HG03354 (cell line): ENCODE measurements at regions not wholly inside any gene's neighbourhood (a gene's known extent, or its start where the extent isn't known, plus 50 kb on each side); places are given as distances from the start of the nearest gene placed in this dataset.
A peak's percentile ranks its signal among the peaks of the same experiment; 100 is the strongest.

Experiments used
- ATAC-seq: cut with Tn5 transposase; IDR thresholded peaks from one replicate; pipeline ENCODE4 v1.9.1; 2021; ENCODE audit warnings: mild to moderate bottlenecking; ENCODE audit not compliant: unreplicated experiment, poor library complexity, severe bottlenecking

DNA sequence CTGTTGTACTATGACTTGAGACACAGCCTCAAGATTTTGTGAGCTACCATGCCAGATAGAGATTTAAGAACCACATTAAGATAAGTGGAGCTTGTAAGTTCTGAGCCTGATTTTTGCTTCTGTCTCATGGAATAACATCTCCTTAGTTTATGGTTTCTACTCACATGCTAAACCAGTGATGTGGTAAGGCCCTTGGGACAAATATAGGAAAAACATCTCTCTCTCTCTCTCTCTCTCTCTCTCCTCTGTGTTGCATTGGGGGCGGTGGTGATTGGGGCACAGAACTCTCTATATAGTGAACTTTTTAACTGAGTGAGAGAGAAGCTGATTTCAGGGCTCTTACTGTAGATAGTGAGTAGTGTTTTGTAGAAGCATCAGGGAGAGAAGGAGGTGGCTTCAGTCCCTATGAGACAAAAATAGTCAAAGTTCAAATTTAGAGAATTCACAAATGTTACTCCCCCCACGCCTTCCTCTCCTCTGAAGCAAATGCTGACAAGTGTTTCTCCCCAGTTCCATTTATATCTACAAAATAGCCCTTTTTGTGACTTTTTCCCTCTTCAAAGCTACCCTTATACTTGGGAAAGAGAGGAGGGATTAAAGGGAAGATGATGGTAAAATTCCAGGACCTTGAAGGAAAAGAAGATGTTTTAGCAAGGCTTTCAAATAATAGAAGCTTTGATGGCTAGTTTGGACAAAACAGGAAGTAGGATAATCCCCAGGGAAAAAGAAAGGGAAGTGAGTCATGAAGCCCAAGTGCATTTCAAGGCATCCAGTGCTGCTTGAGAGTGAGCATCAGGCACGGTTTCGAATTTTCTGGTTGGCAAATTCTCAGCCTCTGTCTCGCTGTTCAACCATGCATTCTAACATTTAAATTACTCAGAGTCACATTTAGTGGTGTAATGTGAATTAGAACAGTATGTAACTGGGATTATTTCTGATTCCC lies 134.3 kb upstream of the AP1S2 start:
- no peak for ATAC-seq

DNA sequence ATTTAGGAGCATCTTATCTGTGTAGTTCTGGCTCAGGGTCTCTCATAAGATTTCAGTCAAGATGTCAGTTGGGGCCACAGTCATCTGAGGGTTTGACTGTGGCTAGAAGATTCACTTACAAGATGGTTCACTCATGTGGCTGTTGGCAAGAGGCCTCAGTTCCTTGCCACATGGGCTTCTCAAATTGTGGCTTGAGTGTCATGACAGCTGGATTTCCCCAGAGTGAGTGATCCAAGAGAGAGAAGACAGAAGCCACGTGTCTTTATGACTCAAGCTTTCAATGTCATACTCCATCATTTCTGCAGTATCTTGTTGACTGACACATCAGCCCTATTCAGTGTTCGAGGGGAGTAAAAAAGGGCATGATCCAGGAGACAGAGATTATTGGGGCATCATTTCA lies 131.3 kb upstream of the AP1S2 start:
- ATAC-seq: no peak

DNA sequence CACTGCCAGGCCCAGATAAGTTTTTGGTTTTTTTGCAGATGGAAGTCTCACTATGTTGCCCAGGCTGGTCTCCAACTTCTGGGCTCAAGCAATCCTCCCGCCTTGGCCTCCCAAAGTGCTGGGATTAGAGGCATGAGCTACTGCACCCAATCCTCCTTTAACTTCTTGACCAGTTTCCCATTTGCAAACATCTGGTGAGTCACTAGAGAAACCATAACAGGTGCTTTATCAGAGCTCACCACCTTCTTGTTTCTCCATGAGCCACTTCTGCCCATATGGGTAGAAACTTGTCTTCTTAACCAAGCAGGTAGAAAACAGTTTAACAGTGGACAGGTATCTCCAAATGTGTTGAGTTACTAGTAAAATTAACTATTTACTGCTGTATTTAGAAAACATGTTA lies 128.4 kb upstream of the AP1S2 start:
- ATAC-seq: no peak

DNA sequence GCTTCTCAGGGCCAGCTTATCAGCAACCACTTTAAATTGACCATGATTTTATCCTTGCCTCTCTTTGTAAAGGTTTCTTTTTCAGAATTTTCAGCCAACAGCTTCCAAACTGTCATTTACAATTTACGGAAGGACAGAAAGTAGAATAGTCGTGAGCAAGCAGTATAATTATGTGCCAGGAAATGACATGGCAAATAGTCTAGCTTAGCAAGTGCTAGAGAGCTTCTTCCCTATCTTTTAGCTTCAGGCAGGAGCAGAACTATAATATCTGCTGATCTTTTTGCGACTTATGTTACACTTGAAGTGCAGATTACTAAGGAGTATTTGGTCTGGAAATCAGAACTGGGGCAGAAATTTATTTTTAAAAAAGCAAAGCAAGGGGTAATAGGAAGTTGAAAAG lies 123.0 kb upstream of the AP1S2 start:
- ATAC-seq: no peak

DNA sequence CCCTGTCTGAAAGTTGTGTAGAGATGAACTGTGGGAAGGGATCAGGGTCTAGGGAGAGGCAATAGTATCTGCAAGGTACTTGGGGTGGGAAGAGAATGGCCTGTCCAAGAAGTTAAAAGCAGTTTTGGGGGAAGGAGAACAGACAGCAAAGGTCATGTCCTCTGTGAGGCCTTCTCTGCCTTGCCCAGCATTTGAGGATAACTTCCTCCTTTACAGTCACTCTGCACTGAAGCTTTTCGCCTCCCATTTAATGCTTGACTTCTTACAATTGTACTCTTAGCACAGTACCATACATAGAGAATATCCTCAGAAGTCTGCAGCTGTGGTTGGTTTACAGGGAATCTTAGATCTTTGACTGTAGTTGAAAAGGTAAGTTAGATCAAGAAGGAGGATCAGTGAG lies 121.8 kb upstream of the AP1S2 start:
- no peak for ATAC-seq

DNA sequence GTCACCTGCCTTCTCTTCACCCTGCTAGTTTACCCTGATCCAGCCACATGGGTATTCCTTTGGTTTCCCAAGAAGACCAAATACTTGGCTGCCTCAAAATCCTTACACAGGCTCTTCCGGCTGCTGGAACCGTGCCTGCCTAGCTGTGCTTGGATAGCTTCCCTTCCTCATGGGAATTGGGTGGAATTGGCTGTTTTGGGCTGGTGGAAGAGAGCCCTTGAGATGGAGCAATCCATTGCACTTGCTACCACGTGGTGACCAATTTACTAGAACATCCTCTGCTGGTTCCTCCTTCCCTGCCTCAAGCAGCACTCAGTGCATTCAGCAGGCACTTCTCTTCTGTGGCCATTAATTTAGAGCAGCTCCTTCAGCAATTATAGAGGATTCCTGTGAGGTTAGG lies 119.3 kb upstream of the AP1S2 start:
- ATAC-seq: no peak

DNA sequence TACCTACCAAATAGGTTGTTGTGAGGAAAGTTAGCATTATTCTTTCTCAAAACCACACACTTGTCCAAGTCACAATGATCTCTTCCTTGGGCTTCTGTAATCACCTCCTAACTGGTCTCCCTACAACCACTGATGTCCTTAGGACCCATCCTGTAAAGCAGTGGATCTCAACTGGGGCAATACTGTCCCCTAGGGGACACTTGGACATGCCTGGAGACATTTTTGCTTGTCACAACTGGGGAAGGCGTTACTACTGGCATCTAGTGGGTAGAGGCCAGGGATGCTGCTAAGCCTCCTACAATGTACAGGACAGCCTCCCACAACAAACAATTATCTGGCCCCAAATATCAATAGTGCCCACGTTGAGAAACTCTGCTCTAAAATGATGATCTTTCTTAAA lies 118.7 kb upstream of the AP1S2 start:
- ATAC-seq: peak; percentile 67

DNA sequence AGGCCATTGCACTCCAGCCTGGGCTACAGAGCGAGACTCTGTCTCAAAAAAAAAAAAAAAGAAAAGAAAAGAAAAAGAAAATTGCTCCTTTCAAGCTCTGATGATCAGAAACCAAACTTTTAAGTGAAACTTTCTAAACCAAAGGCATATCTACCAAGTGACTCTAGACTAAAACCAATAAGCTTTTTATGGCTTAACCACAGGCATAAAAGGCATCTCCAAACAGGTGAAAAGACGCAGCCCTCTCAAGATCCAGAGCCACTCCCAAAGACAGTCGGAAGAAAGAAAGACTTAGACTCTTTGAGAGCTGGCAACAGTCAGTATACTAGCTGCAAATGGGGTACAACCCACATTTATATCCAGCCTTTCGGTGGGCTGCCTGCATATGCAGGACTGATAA lies 117.1 kb upstream of the AP1S2 start:
- ATAC-seq: no peak

DNA sequence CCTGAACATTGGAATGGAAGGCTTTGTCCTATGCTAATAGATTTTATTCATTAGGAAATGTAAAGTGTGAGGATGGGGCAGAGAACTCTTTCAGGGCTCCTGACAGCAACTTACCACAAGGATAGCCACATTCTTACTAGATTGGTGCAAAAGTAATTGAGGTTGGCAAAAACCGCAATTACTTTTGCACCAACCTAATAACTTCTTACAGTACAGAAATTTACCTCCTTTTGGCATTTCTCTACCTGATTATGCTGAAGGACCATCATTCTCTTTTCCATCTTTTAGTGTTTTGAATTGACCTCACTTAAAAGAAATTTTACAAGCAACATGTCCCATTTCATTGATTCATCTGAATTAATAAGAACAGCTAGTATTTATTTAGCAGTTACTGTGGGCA lies 109.2 kb upstream of the AP1S2 start:
- ATAC-seq: no peak

DNA sequence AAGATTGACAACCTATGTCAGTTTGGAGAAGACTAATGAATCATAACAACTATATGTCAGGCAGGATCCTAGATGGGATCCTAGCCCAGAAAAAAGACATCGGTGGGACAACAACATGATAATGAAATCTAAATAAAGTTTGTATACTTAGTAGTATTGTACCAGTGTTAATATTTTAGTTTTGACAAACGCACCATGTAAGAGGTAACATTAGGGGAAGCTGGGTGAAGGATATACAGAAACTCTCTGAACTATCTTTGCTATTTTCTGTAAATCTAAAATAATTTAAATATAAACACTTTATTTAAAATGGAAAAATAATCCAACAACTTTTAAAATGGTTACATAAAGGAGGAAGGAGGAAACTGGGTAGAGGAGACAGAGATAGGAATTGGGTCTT lies 105.6 kb upstream of the AP1S2 start:
- ATAC-seq: no peak

DNA sequence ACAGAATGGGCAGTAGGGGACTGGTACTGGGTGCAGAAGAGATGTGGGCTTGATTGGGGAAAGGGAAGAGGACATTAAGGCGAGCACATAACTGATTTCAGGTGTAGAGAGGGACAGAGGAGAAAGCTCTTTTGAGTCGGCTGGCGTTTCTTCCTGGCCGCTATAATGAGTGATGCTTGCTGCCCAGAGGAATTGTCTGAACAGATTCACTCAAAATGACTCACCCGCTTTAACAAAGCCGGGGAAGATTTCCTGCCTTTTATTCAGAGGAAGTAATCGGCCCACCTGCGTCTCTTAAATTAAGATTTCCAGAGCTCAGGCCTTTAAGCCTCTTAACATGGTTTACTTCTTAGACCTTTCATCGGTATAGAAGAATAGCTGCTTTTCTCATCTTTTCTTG lies 102.1 kb upstream of the AP1S2 start:
- no peak for ATAC-seq

DNA sequence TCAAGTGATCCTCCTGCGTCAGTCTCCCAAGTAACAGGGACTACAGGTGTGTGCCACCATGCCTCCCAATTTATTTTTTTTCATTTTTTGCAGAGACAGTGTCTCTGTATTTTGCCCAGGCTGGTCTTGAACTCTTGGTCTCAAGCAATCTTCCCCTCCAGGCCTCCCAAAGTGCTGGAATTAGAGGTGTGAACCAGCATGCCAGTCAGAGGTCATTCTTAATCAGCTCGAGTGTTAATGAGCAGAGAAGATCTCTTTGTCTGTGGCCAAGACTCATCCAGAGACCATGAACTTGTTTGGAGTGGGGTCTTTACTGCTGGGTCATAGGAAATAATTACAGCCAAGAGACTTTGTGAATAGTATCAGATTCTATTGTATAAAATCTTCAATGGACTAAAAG lies 99.2 kb upstream of the AP1S2 start:
- ATAC-seq: no peak

DNA sequence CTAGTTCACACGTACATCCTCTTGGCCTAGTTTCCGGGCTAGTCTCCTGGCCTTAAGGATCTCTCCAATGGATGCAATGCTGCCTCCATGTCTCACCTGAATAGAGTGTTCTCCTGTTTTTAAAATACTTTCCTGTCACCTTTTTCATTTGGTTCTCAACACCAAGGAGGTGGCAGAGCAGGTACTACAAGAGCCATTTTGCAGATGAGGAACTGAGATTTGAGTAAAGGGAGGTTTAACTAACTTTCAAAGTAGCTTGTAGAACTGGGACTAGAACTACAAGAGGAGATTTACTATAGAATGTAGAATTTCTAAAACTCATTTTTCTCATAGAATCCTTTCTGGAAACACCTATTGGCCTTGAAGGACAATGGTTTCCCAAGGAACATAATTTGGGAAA lies 97.6 kb upstream of the AP1S2 start:
- ATAC-seq: no peak

DNA sequence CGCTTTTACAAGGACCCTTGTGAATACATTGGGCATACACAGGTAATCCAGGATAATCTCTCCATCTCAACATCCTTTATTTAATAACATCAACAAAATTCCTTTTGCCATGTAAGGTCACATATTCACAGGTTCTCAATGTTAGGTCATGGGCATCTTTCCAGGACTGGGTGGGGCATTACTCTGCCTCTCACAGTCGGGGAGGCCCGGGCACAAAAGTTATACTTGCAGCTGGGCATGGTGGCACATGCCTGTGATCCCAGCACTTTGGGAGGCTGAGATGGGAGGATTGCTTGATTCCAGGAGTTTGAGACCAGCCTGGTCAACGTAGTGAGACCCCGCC lies 93.7 kb upstream of the AP1S2 start:
- no peak for ATAC-seq

DNA sequence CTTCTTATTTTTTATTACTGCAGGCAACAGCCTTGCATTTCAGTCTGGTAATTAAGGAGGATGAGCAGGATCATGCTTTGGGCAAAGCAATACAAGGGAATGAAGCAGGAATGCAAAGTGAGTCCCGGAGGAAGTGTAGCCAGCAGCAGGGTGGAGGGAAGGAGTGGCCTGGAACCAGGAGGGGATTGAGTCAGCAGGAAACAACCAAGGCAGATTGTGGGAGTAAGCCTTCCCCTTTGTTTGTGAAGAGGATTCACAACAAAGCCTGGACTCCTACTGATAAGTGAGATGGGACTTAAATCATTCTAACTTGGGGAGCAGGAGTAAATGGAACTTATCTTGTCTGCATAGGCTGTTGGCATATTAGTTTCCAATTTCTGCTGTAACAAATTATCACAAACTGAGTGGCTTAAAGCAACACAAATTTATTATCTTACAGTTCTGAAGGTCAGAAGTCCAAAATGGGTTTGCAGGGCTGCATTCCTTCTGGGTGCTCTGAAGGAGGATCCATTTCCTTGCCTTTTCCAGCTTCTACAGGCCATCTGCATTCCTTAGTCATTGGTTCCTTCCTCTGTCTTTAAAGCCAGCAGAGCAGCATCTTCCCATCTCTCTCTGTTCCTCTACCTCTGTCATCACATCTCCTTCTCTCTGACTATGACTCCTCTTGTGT lies 93.2 kb upstream of the AP1S2 start:
- no peak for ATAC-seq

DNA sequence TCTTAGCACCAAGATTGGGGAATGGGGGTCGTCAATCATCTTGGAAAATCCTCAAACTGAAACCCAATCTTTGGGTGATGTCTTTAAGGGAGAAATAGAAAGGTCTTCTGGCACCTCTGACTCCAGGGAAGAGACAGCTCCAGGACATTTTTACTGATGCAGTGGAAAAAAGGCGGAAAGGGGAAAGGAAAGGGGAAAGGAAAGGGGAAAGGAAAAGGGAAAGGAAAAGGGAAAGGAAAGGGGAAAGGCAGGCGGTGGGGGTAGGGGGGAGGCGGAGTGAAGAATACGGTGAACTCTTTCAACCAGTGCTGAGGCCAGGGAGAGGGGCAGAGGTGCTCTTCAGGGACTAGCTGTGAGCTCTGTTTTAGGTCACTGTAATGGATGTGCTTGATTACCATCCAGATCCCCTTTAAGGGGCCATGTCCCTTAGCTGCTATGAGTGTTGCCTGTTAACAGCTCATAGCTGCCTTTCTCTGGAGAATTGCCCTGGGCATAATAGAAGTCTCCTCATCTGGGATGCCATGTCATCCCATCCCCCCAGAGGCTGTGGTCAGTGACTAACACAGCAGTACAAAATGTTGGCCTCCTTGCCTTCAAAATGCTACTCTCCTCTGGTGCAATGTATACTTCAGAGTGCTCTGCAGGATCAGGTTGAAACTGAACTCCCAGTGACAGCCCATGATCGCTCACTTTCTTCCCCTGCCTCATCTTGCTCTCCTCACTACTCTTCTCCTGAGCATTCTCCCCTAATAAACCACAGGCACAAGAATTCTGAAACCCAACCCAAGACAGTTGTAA lies 92.4 kb upstream of the AP1S2 start:
- ATAC-seq: no peak

DNA sequence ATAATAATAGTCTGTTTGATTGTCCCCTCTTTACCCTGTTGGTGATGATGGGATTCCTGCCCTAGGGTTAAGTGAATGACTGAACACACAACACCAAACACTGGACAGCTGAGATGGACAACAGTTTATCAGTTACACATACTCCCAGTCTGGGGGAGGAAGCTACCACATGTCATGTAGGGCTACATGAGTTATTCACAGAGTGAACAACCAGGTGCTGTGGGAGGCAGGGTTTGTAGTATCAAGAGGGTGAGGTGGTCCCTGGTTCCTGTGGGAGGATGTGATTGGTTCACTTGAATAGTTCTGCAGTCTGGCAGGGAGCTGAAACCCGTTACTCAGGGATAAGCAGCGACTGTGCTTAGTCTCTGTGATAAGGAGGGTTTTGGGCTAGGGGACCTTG lies 88.8 kb upstream of the AP1S2 start:
- ATAC-seq: no peak

DNA sequence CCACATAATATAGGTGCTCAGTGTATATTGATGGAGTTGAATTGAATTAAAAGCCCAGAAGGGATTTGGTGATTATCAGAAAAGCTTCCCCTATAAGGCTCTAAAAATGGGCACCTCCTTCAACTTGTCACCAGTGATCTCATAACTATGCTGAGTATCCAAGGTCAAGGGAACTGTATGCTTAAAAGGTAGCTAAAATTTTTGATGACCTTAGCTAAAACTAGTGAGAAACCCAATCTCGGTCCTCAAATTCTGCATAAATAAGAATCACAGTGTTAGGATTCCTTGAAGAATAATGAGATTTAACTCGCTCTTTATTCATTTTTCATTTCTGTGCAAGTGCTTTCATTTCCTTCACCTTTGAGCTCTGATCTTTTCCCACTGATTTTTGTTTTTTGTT lies 87.7 kb upstream of the AP1S2 start:
- ATAC-seq: no peak

DNA sequence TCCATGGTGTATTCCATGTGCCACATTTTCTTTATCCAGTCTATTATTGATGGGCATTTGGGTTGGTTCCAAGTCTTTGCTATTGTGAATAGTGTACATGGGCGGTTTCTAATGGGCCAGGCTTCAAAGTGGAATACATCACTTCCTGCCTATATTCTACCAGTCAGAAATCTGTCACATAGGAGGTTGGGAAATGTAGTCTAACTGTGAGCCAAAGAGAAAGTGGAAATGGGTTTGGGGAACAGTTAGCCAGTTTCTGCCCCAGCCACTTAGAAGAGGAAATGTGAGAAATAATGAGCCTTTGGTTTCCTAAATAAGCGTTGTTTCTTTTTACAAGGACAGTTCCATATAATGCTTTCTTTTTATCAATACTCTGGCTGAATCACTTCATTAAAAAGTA lies 85.1 kb upstream of the AP1S2 start:
- ATAC-seq: peak; percentile 59

DNA sequence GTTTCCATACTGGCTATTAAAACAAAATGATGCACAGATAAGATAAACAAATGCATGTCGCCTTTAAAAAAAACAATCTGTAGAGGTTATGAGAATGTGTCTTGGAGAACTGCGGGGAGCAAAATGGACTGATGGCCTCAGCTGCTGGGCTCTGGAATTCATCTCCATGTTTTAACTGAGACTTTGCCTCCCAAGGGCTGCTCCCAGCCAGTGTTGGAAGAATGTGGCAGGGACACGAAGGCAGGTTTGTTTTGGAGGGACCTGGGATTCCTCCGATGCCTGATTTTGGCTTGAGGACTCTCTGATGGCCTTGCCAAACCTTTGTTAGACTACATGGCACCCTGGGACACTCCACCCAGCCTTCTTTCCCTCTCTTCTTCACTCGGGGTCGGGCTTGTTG lies 83.5 kb upstream of the AP1S2 start:
- ATAC-seq: no peak

DNA sequence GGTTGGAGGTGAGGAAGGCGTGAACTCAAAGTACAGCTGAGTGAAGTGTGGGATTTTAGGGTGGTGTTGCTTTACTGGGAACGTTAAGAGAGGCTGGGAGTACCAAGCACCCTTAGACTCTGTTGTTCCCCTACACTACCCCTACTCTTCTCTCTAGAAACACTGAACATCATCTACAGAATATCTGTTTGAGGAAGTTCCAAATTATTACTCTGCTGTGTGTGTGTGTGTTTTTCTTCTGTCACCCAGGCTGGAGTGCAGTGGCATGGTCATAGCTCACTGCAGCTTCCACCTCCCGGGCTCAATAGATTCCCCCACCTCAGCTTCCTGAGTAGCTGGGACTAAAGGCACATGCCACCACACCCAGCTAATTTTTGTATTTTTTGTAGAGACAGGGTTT lies 76.7 kb upstream of the AP1S2 start:
- ATAC-seq: no peak
